Stomach (tissue), 8 donors: ENCODE measurements at regions not wholly inside any gene's neighbourhood (a gene's known extent, or its start where the extent isn't known, plus 50 kb on each side); places are given as distances from the start of the nearest gene placed in this dataset.

Experiments
- DNase-seq, 2 donors: peaks; one replicate each; pipeline versions ENCODE4 v3.0.0 to v3.0.0-alpha.2; 2013 to 2019
- H3K27ac ChIP-seq, 5 donors: fragments of 200-600 bp in 4 of 5; sonication (generic) in 4 of 5; one replicate each; pipeline ENCODE4 v1.5.1; 2013 to 2019; ENCODE audit warnings: mild to moderate bottlenecking in 1 of 5, moderate library complexity in 1 of 5
- H3K27me3 ChIP-seq, 3 donors: fragments of 200-600 bp; sonication (generic); one replicate each; pipeline ENCODE4 v1.5.1; 2017 to 2019; ENCODE audit warnings: mixed run types in 1 of 3
- H3K36me3 ChIP-seq, 4 donors: fragments of 200-600 bp; sonication (generic); 1 replicate in 3 of 4; 2 replicates in 1 of 4; pipeline ENCODE4 v1.5.1; 2016 to 2019
- H3K4me1 ChIP-seq, 4 donors: fragments of 200-600 bp; sonication (generic); one replicate each; pipeline ENCODE4 v1.5.1; 2016 to 2019
- H3K4me3 ChIP-seq, 4 donors: fragments of 200-600 bp; sonication (generic) in 3 of 4; one replicate each; pipeline ENCODE4 v1.5.1; 2016 to 2019; ENCODE audit warnings: mild to moderate bottlenecking in 1 of 4
- H3K9me3 ChIP-seq, 4 donors: fragments of 200-600 bp; sonication (generic); one replicate each; pipeline ENCODE4 v1.5.1; 2016 to 2019
- CTCF ChIP-seq, 7 experiments: fragments of 450-650 bp in 4 of 7; fragments of 200-600 bp in 3 of 7; sonication (generic) in 3 of 7; IDR thresholded peaks; one replicate each; pipeline ENCODE4 v1.5.1; 2016 to 2019; ENCODE audit warnings: antibody characterized with exemption in 7 of 7, control low read depth in 2 of 7, mild to moderate bottlenecking in 1 of 7
- EP300 ChIP-seq: sonication (generic); formaldehyde crosslinking; IDR thresholded peaks from one replicate; pipeline ENCODE4 v1.6.1; 2017; ENCODE audit warnings: antibody characterized with exemption
- POLR2A ChIP-seq, 4 donors: fragments of 450-650 bp; IDR thresholded peaks; one replicate each; pipeline ENCODE4 v1.6.1; 2016; ENCODE audit warnings: antibody characterized with exemption in 4 of 4, control low read depth in 2 of 4, mild to moderate bottlenecking in 1 of 4, moderate library complexity in 1 of 4
- POLR2AphosphoS5 ChIP-seq, 3 donors: sonication (generic); formaldehyde crosslinking; IDR thresholded peaks; one replicate each; pipeline ENCODE4 v1.6.1; 2016; ENCODE audit warnings: antibody characterized with exemption in 3 of 3
- WGBS, 5 donors: extraction: QIAGEN DNeasy Blood & Tissue Kit in 3 of 5; methylation state at CpG; one replicate each; pipeline versions ENCODE4 v1.1.5 to v1.1.7; 2013 to 2018; 5-methylcytosine and 5-hydroxymethylcytosine counted together
- intact Hi-C: fragments of 100-400 bp; cut with DNase I; formaldehyde crosslinking; loops from one replicate; pipeline ENCODE4 v1.15.1; 2023; ENCODE audit warnings: low total_unique reads
- donor health status: healthy with polysubstance abuse.
- donor health status: Bipolar disorder and iron deficiency.
- donor health status: healthy.

GRCh38 chr6:170223718-170224693 lies 66.9 kb downstream of the DLL1 start:
- DNase-seq = no peak

GRCh38 chr6:170222498-170223471 lies 68.1 kb downstream of the DLL1 start:
- Histone ChIP-seq H3K27ac (no peak overlapping the region), H3K4me1 (peaks cover 9 to 31% (median 20%) of the 10 kb centered on the region in 4 donors), H3K4me3 (no peak overlapping the region), H3K9me3 (no peaks in the 10 kb centered on the region), H3K27me3 (no peaks in the 10 kb centered on the region), H3K36me3 (no peaks in the 10 kb centered on the region)
- intact Hi-C loops = no loop called here
- peak in 1 of 2 donors; percentile 57 for DNase-seq
- 43 to 55% (median 50%) methylated on average over 30 to 32 of the region's 32 CpGs for WGBS, 5 donors
- TF ChIP-seq CTCF (IDR thresholded peaks at IDR 0.05) (no peak), POLR2A (IDR thresholded peaks at IDR 0.05) (no peak), EP300 (no peak), POLR2AphosphoS5 (IDR thresholded peaks at IDR 0.05) (no peak)

More at GRCh38 chr6:170223718-170224693, 66.9 kb downstream of the DLL1 start:
- H3K27me3 ChIP-seq = no peaks in the 10 kb centered on the region
- H3K36me3 ChIP-seq = no peaks in the 10 kb centered on the region
- H3K4me1 ChIP-seq = peaks cover 9 to 31% (median 20%) of the 10 kb centered on the region in 4 donors
- no peaks in the 10 kb centered on the region for H3K9me3 ChIP-seq
- no peak overlapping the region for H3K4me3 ChIP-seq
- intact Hi-C loops = no loop called here
- 83 to 94% (median 91%) methylated on average over 22 to 25 of the region's 25 CpGs for WGBS, 5 donors
- TF ChIP-seq POLR2AphosphoS5 (IDR thresholded peaks at IDR 0.05) (no peak), EP300 (no peak), CTCF (IDR thresholded peaks at IDR 0.05) (no peak), POLR2A (IDR thresholded peaks at IDR 0.05) (no peak)
- peak overlapping the region in 1 of 5 donors; percentile 68 for H3K27ac ChIP-seq

DNA sequence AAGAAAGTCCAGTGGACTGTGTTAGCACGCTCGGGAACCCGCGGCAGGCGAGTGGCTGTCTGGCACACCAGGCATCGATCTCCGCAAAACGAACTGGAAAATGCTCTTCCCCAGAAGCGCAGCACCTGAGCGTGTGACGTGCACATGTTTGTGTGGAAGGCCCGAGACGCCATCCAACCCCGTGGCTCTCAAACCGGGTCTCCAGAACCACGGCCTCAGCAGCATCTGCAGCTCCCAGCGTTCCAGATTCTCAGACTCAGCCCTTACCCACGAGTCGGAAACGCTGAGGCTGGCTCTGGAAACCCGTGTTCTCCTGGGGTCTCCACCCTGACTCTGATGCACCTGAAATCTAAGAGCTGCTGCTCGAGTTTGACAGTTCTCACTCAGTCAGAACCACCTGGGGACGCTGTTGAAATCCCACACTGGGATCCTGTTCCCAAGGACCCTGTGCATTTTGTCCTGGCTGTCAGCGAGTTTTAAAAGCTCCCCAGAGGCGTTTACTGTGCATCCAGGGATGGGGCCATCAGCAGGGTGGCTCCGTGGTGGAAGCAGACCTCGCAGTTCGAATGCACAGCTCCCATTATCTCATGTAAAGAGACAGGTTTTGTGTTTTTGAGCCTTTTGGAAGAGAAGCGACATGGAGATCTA lies 69.0 kb downstream of the DLL1 start:
- peaks cover 9 to 31% (median 20%) of the 10 kb centered on the region in 4 donors for H3K4me1 ChIP-seq
- no peaks in the 10 kb centered on the region for H3K9me3 ChIP-seq
- no peak for TF ChIP-seq EP300
- no peak for TF ChIP-seq CTCF (IDR thresholded peaks at IDR 0.05)
- no peak for TF ChIP-seq POLR2AphosphoS5 (IDR thresholded peaks at IDR 0.05)
- TF ChIP-seq POLR2A (IDR thresholded peaks at IDR 0.05) = no peak
- WGBS, 5 donors = 83 to 87% (median 85%) methylated on average over 23 to 29 of the region's 29 CpGs
- H3K27me3 ChIP-seq = no peaks in the 10 kb centered on the region
- intact Hi-C loops = no loop called here
- H3K4me3 ChIP-seq = no peak overlapping the region
- DNase-seq = peak in 1 of 2 donors; percentile 16
- H3K36me3 ChIP-seq = no peaks in the 10 kb centered on the region
- H3K27ac ChIP-seq = no peak overlapping the region
